HG03108 (cell line): ENCODE measurements at regions not wholly inside any gene's neighbourhood (a gene's known extent, or its start where the extent isn't known, plus 50 kb on each side); places are given as distances from the start of the nearest gene placed in this dataset.
"Not testable (repeated sequence)": the region's sequence is repeated elsewhere in the genome, so short reads cannot be mapped to it uniquely, and the experiment has no call there.

ENCODE experiments used
- ATAC-seq: cut with Tn5 transposase; IDR thresholded peaks from one replicate; pipeline ENCODE4 v1.9.1; 2021; ENCODE audit warnings: moderate library complexity; ENCODE audit not compliant: unreplicated experiment

- no peak for ATAC-seq
Observed at GRCh38 chr15:31217067-31217466, 109.6 kb upstream of the KLF13 start.

DNA sequence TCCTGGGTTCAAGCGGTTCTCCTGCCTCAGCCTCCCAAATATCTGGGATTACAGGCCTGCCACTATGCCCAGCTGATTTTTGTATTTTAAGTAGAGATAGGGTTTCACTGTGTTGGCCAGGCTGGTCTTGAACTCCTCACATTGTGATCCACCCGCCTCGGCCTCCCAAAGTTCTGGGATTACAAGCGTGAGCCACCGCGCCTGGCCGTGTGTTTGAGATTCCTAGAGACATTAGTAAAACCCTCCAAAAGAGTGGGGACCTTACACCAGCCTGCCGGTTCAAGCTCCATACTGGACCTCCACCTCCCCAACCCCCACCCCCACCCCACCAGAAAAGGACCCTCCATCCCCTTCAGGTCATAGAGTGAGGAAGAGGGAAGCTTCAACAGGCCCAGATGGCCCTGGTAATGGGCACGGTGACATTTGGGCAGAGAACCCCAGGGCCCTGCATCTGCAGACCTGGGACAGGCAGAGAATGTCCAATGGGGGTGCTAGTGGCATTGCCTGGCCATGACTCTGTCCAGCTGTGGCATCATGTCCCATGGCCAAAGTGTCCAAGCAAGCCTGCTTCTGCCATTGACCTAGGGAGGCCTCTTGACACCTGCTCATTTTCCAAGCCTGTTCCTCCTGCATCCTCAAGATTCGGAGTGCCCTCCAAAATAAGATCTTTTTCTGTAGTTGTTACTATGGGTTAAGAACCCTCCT, 108.9 kb upstream of the KLF13 start:
- no peak for ATAC-seq

- no peak for ATAC-seq
Observed at GRCh38 chr15:31219221-31219620, 107.4 kb upstream of the KLF13 start.

DNA sequence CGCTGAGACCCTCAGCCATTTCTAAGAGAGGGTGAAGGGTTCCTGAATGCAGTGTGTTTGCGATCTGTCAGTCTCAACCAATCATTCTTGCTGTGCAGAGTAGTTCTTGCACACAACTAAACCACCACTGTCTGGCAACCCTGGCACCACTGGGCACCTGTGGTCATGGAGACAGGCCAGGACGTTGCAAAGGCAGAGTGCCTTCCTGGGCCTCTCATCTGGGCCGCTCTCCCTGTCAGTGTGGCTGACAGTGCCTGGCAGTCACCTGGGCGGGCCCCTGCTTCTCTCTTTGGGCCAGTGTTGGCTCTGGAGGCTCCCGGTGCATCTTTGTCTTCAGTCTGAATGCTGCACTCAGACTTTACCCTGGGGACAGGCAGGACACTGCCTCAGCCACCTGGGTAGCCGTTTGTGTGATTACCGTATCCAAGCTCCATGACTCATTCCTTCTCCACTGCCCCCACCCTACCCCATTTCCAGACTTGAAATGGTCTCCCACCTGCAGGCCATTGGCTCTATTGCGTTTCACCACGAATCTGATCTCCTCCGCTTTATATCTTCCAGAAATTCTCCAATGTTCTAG, 104.6 kb upstream of the KLF13 start:
- no peak for ATAC-seq

DNA sequence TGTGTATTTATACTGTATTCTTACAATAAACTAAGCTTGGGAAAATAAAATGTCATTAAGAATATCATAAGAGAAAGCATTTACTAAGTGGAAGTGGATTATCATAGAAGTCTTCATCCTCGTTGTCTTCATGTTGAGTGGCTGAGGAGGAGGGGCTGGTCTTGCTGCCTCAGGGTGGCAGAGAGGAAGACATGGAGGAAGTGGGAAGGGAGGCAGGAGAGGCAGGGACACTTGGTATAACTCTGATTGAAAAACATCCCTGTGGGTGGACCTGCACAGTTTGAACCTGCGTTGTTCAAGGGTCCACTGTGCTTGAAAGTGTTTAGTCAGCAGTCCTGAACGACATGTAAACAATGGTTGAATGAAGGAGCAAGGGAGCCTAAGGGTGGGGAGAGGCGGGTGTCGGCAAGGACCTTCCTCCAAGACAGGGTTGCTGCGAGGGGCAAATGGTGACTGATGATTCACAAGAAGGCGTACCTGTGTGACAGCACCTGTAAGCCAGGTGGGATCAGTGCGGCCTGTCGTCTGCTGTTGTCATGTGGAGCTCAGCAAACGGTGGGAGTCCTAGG, 103.8 kb upstream of the KLF13 start:
- ATAC-seq, result no peak

DNA sequence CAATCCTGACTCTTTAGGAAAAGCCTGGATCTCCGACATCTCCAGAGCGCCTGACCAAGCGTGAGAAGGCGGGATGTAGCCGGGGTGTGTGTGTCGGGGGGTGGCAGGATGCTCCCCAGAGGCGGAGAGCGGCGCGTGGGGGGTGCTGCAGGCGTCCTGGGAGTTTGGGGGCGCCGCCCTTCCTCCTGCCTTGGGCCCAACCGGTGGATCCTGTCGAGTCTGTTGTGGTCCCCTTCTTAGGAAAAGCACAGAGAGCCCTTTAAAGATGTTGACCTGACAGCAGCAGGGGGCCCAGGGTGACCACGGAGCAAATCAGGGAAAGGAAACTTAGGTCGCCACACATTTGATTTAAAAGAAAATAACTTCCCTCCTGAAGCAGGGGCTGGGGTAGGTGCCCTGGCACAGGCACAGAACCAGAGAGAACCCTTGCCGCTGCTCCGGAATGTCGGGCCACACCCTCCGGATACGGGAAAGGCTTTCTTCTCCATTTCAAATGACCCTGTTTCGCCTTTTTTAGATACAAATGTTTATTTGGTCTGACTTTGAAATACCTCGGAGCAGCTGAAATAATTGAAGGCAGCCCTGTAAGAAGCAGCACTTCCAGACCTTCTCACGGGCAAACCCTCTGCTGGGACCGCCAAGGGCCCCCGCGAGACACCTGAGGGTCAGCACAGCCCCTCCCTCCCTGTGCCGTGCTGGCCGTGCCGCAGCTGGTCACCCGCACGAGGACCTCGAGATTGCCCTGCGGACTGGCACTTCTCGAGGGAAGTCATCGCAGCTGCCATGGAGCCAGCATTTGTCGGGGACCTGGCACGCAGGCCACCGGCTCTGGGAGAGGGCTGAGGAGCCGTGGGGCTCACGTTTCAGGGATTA, 102.9 kb upstream of the KLF13 start:
- no peak for ATAC-seq

- ATAC-seq, result not testable (repeated sequence)
Observed at GRCh38 chr15:31224661-31225060, 102.0 kb upstream of the KLF13 start.

- ATAC-seq, result no peak
Observed at GRCh38 chr15:31225356-31225955, 101.2 kb upstream of the KLF13 start.

DNA sequence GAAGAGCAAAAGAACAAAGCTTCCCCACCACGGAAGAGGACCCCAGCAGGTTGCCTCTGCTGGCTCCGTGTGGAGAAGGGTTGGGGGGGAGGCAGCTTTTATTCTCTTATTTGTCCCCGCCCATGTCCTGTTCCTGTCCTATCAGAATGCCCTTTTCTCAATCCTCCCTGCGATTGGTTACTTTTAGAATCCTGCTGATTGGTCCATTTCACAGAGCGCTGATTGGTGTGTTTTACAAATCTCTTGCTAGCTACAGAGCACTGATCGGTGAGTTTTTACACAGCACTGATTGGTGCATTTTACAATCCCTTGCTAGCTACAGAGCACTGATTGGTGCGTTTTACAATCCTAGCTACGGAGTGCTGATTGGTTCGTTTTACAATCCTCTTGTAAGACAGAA, 100.6 kb upstream of the KLF13 start:
- no peak for ATAC-seq

GRCh38 chr15:31227235-31227634, 99.4 kb upstream of the KLF13 start:
- no peak for ATAC-seq

DNA sequence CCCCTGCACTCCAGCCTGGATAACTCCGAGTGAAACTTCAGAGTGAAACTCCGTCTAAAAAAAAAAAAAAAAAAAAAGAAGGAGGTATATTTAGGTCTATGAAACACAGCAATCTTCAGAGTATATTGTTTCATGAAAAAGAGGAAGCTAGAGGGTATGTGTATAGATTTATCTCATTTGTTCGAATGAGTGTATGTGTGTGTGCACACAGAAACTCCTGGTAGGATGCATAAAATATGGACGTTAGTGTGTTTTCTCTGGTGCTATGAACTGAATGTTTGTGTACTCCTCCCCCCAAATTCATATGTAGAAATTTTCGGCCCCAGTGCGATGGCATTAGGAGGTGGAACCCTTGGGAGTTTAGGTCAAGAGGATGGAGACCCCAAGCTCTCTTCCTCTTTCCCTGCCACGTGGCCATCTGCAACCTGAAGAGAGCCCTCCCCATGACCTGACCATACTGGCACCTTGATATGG, 98.6 kb upstream of the KLF13 start:
- ATAC-seq, result no peak

GRCh38 chr15:31228980-31229826, 97.4 kb upstream of the KLF13 start:
- peak; percentile 66 for ATAC-seq

DNA sequence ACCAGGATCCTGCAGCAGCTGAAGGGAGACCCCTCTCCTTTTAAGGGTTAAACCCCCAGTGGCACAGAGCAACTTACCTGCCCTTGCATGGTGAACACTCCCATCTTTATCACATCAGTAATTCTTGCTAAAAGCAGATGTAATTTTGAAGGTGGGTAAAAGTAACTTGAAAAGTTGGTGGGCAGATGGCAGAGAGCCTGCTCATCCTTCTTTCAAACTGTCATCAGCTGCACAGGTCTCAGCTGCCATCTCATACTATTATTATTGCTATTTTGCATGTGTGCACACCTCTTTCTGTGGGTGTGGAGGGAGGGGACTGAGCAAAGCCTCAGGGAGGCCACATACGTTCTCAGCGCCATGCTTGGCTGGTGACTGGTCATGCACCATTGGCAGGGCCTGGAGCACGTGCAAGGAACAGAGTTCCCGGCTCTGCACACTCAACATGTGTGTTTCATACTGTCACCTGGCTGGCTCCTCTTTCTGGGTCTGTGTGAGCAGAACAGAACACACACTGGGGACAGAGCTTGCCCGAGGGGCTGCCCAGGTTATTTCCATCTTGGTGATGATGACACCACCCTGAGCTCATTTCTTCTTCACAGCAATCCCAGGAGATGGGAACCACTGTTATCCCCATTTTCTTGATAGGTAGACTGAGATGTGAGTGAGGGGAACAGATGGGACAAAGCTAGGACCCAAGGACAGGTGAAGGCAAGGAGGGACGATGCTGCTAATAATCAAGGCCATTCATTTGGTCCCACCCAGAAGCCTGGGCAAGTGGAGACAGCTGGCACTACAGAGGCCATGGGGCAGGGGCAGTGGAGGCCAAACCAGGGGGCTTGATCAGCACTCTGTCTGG, 95.8 kb upstream of the KLF13 start:
- peak; percentile 75 for ATAC-seq

GRCh38 chr15:31234815-31235214, 91.8 kb upstream of the KLF13 start:
- ATAC-seq, result no peak

DNA sequence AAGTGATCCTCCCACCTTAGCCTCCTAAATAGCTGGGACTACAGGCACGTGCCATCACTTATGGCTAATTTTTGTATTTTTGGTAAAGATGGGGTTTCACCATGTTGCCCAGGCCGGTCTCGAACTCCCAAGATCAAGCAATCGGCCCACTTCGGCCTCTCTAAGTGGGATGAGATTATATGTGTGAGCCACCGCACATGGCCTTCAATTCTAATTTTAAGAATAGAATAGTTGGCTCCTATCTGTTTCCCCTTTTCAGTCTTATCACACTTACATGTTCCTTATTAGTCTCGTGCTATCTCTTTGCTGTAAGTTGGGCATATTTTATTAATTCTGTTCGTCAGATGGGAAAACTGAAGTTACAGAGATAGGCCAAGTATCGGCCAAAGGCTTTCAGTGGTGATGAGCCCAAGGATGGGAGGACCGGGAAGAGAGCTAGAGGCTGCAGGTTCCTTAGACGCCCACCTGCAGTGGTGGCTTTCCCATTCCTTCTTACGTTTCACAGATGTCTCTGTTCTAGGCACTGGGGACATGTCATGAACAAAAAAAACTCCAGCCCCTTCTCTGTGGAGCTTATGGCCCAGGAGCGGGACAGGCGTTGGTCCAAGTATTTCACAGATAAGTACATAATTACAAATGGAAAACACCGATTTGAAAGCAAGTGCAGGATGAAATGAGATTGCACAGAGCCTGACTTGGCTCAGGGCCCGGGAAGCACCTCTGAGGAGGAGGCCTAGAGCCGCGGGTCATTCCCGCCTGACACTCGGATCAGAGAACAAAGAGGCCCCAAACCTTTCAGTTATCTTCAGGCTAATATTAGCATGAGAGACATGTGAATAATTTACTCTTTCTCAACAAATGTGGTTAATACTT, 91.1 kb upstream of the KLF13 start:
- no peak for ATAC-seq

DNA sequence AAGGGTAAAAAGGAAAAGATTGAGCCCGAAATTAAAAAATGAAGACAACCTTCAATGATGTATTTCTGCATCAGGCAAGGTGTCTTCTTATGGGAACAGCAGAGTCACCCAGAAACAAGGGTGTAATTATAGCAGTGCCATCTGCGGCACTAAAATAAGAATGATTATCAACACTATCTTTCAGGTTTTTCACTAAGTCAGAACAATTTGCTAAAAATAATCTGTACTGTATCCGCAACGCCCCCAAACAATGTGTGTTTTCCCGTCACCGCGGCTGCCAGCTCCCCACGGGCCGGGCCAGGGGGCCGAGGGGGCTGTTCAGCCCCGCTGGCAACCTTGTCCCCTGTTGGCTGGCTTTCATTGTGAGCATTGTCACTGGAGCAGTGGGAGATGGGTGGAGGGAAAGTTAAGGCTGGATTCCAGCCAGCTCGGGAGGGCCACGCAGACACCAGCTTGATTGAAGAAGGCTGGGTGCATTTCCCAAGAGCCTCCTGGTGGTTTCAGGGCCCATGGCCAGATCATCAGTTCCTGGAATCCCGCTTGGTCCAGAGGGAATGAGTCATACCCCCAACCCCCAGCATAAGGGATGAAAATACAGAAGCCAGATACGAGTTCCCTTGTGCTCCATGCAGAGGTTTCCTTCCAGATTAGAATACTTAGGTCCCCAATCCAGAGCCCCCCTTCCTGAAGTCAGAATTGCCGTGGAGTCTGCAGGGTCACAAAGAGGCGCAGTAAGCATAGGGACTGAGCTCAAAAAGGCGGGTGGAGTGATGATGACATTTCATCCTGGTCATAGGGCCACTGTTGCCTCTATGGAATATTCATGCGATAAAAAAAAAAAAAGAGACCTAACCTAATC, 90.2 kb upstream of the KLF13 start:
- ATAC-seq, result no peak

DNA sequence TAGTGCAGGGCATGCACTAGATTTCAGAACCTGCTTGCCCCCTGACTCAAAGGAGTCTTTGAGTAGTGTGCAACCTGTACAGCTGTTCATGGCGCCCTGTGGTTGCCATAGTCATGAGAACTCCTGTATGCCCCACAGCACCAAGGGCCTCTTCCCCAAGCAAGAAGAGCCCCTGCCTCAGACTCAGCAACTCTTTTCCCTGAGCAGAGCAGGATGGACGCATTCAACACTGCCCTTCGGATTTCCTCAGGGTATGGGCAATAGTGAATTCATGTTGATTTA, 89.7 kb upstream of the KLF13 start:
- no peak for ATAC-seq

DNA sequence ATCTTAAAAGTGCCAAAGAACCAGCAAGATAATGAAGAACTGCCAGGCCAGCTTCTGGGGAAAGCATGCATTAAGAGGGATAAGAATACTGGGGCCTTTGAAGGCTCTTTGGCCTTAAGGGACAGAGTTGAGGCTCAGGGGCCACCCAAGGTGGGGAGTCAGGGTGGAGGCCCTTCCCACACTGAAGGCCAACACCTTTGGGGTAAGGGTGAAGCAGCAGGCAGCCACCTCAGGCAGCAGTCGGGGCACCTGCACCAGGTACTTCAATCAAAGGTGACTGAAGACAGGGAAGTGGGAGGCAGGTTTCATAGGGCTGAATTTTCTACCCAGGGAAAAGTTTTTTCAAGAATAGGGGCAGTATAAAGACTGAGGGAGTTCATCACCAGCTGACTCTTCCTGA, 87.7 kb upstream of the KLF13 start:
- no peak for ATAC-seq
